NCI-H128 (cell line): ENCODE measurements at regions not wholly inside any gene's neighbourhood (a gene's known extent, or its start where the extent isn't known, plus 50 kb on each side); places are given as distances from the start of the nearest gene placed in this dataset.

ENCODE experiments used
- DNase-seq: peaks from one replicate; lab custom pipeline; 2025; ENCODE audit not compliant: unreplicated experiment; lab: John Stamatoyannopoulos, UW

- DNase-seq: peak; percentile 52
Observed at GRCh38 chr4:119933606-119934005, 133.0 kb downstream of the MAD2L1 start.

GRCh38 chr4:119932277-119932676 is 134.4 kb downstream of the MAD2L1 start:
- no peak for DNase-seq

- DNase-seq: no peak
Observed at GRCh38 chr4:119930546-119930945, 136.1 kb downstream of the MAD2L1 start.

- no peak for DNase-seq
Observed at GRCh38 chr4:119921830-119922229, 144.8 kb downstream of the MAD2L1 start.

GRCh38 chr4:119906277-119906676 is 160.4 kb downstream of the MAD2L1 start:
- no peak for DNase-seq

- no peak for DNase-seq
Observed at GRCh38 chr4:119898211-119898610, 168.4 kb downstream of the MAD2L1 start.

- DNase-seq: peak; percentile 18
Observed at GRCh38 chr4:119897260-119897659, 169.4 kb downstream of the MAD2L1 start.

GRCh38 chr4:119894650-119895208 is 171.9 kb downstream of the MAD2L1 start:
- DNase-seq: no peak

- no peak for DNase-seq
Observed at GRCh38 chr4:119873794-119874325, 192.8 kb downstream of the MAD2L1 start.

GRCh38 chr4:119873132-119873531 is 193.5 kb downstream of the MAD2L1 start:
- DNase-seq: no peak

- DNase-seq: no peak
Observed at GRCh38 chr4:119872371-119873016, 194.2 kb downstream of the MAD2L1 start.

- no peak for DNase-seq
Observed at GRCh38 chr4:119870856-119871255, 195.8 kb downstream of the MAD2L1 start.

GRCh38 chr4:119865789-119866188 is 200.9 kb downstream of the MAD2L1 start:
- no peak for DNase-seq

GRCh38 chr4:119865389-119865788 is 201.3 kb downstream of the MAD2L1 start:
- DNase-seq: no peak

- DNase-seq: no peak
Observed at GRCh38 chr4:119861731-119862130, 204.9 kb downstream of the MAD2L1 start.

GRCh38 chr4:119858176-119858575 is 208.5 kb downstream of the MAD2L1 start:
- no peak for DNase-seq

GRCh38 chr4:119854364-119854763 is 212.3 kb downstream of the MAD2L1 start:
- DNase-seq: no peak

- no peak for DNase-seq
Observed at GRCh38 chr4:119851649-119852048, 215.0 kb downstream of the MAD2L1 start.

GRCh38 chr4:119841361-119841760 is 212.8 kb upstream of the PDE5A start:
- DNase-seq: no peak

- no peak for DNase-seq
Observed at GRCh38 chr4:119835613-119835910, 207.0 kb upstream of the PDE5A start.

- no peak for DNase-seq
Observed at GRCh38 chr4:119834906-119835612, 206.5 kb upstream of the PDE5A start.

GRCh38 chr4:119833611-119834010 is 205.0 kb upstream of the PDE5A start:
- DNase-seq: no peak
